GM21528 (cell line): ENCODE measurements at regions not wholly inside any gene's neighbourhood (a gene's known extent, or its start where the extent isn't known, plus 50 kb on each side); places are given as distances from the start of the nearest gene placed in this dataset.
"Not testable (repeated sequence)": the region's sequence is repeated elsewhere in the genome, so short reads cannot be mapped to it uniquely, and the experiment has no call there.

ENCODE experiments used
- ATAC-seq: cut with Tn5 transposase; IDR thresholded peaks from one replicate; pipeline ENCODE4 v1.9.1; 2021; ENCODE audit warnings: mild to moderate bottlenecking, moderate library complexity; ENCODE audit not compliant: unreplicated experiment, low FRiP score

DNA sequence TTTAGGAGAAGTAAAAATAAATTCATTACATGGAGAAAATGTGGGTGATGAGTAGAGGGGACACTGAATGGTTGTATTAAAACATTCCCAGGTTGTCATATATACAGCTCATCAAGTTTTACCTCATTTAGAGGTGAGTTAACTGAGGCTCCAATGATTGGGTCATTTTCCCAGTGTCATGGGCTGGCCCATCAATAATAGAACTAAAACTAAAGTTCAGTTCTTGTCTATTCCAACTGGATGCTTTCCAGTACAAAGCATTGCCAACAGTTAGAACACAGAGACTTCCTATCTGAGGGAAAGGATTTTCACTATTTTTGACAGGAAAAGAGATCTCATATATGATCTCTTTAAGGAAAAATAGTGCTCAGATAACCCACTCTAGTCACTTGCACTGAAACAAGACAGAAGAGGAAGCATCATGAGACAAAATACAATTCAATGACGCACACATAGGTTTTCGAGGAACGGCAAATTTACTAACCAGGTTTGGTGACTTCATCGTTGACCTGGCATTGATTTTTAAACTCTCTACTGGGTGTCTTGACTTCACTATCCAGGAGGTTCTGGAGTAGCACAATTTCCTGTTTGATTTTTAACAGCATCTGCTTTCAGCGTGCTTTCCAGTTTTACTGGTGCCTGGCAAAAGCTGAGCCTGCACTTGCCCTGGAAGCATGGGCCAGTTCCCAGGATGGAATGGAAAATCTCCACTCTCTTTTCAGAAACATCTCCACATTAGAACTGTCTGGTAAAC lies 195.5 kb upstream of the FBXL4 start:
- no peak for ATAC-seq

- not testable (repeated sequence) for ATAC-seq
These were observed 194.2 kb upstream of the FBXL4 start for GRCh38 chr6:99141906-99142305.

GRCh38 chr6:99138445-99138844 lies 190.7 kb upstream of the FBXL4 start:
- no peak for ATAC-seq

DNA sequence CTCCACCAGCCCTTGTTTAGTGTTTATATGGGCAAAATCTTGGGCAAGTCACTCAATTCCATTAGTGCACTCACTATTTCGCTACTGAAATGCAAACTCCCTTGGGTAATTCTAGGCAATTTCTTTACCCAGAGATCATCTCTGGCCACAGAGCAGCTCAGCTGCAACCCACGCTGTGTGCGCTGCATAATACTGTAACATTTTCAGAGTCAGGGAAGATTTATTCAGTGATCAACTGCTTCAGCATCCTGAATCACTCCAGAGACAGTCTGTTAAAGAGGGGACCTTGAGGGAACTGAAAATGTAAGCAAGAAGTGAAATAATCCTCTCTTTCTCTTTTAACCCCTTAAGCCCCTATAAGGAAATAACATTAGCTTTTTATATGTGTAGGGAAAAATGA lies 189.6 kb upstream of the FBXL4 start:
- no peak for ATAC-seq

- ATAC-seq = no peak
These were observed 188.7 kb upstream of the FBXL4 start for GRCh38 chr6:99136488-99136887.

DNA sequence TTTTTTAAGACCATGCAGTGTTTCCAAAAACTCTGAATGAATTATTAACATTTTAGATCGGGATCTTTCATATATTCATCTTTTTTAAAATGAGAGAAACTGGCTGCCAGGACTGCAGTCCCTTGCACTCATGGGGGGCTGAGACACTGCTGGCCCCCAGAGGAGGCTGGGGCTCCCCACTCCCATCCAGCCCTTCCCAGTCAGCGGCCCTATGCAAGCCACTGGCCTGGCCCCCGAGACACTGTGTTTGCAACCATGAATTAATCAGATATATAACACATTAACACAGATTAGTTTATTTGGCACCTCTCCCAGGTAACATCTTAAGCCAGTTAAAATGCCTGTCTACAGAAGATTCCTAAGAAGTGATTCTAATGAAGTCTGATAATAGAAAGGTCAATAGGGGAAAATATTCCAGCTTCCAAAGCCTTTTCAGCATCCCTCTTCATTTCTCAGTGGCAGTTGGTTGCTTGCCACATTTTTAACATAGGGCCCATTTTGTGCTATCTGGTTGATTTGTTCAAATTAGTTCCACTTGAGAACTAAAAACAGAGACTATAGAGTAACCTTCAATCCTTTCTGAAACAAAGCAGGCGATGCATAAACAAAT lies 184.4 kb upstream of the FBXL4 start:
- no peak for ATAC-seq

DNA sequence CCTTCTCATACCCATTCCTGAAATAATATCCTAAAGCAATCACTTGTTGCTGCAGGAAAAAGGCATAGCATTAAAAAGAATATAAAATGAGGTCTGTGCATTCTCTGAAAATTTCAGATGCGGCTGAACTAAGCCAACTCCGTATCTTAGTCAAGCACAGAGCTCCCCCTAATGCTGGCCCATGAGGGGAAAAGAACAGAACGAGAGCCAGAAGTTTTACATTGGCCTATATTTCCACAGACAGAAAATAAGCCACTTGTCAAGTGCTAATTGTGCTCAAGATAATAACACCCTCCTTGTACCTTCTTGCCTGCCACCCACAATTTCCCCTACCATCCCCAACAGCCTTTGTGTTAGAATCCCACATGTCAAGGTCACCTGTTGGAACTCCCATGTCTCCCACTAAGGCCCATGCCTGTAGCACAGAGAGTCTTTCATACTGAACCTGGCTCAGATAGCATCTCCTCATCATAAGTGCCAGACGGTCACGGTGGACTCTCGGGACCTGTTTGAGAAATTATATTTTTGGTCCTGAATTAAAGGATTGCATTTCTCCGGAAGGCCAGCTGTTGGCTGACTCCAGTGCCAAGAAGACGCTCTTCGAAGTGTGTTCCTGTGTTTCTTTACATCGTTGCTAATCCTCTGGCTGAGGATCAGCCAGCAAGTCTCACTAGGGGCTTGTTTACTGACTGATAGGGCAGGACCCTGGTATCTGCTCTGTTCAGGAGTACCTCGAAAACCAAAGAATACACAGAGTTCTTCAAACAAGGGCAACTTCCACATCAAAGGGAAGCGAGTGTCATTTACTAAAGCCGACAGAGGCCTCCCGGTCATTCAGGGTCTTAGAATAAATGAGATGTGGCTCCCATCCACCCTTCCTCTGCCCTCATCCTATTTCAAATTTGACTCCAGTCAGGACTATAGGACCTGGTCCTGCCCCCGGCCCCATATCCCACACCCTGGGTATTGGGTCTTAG lies 183.4 kb upstream of the FBXL4 start:
- no peak for ATAC-seq

DNA sequence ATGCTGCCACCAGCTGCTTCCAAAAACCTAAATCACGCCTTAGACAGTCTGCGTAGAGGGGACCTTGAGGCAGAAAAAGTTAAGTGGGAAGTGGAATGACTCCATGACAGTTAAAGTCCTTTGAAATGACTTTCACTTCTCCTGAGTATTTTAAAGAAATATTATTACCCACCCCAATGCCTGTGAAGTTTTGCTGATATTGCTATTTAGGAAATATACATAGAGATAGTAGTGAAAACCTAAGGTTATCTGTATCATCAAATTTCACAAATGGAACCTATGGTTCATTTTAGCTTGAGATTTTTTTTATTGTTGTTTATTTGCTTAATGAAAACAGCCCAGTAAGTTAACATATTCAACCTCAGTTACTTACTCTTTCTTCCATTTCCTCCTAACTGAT lies 182.1 kb upstream of the FBXL4 start:
- no peak for ATAC-seq

GRCh38 chr6:99121748-99122147 lies 174.0 kb upstream of the FBXL4 start:
- no peak for ATAC-seq

DNA sequence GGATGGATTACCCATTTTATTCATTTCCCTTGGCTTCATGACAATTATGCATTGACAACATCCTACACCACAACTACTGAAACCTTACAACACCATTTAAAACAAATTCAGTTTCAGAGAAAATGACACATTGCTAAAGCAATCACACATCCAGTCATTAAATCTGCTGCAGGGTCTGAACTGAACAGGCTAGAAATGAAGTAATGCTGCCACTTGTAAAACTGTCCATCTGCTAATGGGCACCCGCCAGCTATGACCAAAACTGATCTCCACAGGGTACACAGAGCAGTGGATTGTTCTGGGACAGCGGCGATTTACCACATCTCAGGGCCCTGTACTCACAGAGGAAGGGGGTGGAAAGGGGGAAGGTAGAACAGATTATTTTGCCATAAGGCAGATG lies 172.9 kb upstream of the FBXL4 start:
- ATAC-seq = no peak

GRCh38 chr6:99119109-99120031 lies 171.6 kb upstream of the FBXL4 start:
- peak; percentile 68 for ATAC-seq

GRCh38 chr6:99114769-99115406 lies 167.1 kb upstream of the FBXL4 start:
- no peak for ATAC-seq

DNA sequence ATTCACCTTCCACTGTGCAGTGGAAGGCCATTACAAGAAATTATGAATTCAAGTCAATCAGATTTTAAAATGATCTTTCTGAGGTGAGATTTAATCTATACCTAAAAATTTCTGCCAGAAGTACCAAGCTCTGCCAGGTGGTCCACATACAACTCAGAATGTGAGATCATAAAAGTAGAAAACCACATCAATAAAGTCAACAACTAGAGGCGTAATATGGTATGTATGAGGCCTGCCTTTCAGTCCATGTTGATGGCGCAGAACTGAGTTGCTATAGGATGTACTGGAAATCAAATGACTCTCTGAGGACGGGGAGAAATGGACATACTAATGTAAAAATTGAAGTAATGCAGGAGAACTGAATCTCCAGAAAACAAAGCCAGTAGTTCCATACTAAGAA lies 163.8 kb upstream of the FBXL4 start:
- no peak for ATAC-seq

DNA sequence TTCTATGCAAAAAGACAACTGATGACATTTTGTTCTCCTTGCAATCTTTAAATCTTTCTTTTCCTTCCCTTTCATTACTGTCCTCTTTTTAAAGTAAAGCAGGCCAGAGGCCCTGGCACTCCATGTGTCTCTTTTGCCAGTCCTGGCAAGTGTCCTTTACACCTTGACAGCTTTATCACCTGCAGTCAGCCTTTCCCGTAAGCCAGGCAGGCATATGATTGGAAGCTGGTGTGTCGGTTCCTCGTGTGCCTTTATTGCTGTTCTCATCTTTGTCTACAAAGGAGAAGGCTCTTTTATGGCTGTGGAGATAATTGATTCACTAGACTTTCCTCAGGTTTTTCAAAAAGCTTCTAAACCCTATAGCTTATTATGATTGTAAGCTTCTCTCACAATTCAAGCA lies 162.3 kb upstream of the FBXL4 start:
- ATAC-seq = no peak

DNA sequence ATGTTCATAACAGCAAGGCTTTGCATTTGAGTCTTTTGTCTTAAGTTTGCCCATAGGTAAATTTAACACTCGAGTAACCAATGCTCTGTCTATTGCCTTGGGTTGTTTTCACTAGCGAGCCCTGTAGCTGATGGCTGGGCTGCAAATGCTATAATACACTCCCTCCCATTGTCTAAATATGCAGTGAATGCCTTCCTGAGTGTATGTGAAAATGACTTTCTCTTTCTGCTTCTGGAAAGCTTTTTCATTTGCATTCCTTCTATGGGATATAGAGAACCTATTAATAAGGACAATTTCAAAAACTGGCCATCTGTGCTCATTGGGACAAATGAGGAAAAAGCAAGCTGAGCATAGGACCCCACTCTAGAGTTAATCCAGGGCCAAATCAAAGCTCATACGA lies 156.5 kb upstream of the FBXL4 start:
- ATAC-seq = no peak

- no peak for ATAC-seq
These were observed 151.5 kb upstream of the FBXL4 start for GRCh38 chr6:99099243-99099642.

GRCh38 chr6:99096170-99096569 lies 148.4 kb upstream of the FBXL4 start:
- ATAC-seq = no peak

GRCh38 chr6:99093456-99094190 lies 145.9 kb upstream of the FBXL4 start:
- ATAC-seq = no peak

DNA sequence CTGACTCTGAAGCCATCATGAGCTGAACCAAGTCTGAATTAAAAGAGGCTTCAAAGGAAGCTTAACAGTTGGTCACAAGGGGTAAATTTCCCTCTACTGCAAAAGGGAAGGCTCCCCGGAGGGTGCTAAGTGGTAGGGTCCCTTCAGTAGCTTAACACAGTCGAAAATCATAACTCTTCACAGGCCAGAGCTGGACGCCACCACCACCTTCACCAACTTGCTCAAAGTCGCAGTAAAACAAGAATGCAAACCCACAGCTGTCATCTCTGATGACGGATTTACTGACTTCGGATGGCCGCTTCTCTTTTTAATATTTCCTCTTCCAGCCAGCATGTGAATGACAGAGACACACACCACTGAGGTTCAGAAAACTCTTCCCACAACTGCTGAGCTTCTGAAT lies 144.7 kb upstream of the FBXL4 start:
- no peak for ATAC-seq
